Esophagus squamous epithelium (tissue), 4 donors: ENCODE measurements at regions not wholly inside any gene's neighbourhood (a gene's known extent, or its start where the extent isn't known, plus 50 kb on each side); places are given as distances from the start of the nearest gene placed in this dataset.

Experiments
- small RNA-seq, 4 donors: library from RNA; depleted of rRNA; stranded (forward); fragments of <200 nt; gene quantifications; one replicate each; pipeline ENCODE3, GENCODE V24; 2016

Small RNA genes lying in the stretch of these regions (small RNA-seq; reads per million reads assigned to genes)
- gene RNA5SP167 (0 reads per million in 4 donors), gene RNU6-1230P (0 reads per million in 4 donors)
